GM12872 (cell line): ENCODE measurements at regions not wholly inside any gene's neighbourhood (a gene's known extent, or its start where the extent isn't known, plus 50 kb on each side); places are given as distances from the start of the nearest gene placed in this dataset.

Experiments used
- CTCF ChIP-seq: IDR thresholded peaks from 3 replicates; pipeline ENCODE4 v1.5.1; 2011; ENCODE audit warnings: low read depth, mild to moderate bottlenecking, low read length, moderate library complexity; ENCODE audit not compliant: insufficient read depth

GRCh38 chr12:42652048-42652447 lies 62.5 kb upstream of the PRICKLE1 start:
- TF ChIP-seq CTCF, result no peak

- TF ChIP-seq CTCF, result no peak
These were observed 58.5 kb upstream of the PRICKLE1 start for GRCh38 chr12:42648061-42648460.

GRCh38 chr12:42643881-42644579 lies 54.5 kb upstream of the PRICKLE1 start:
- no peak for TF ChIP-seq CTCF

- no peak for TF ChIP-seq CTCF
These were observed 51.8 kb upstream of the PRICKLE1 start for GRCh38 chr12:42641221-42641885.

GRCh38 chr12:42640391-42640790 lies 50.8 kb upstream of the PRICKLE1 start:
- no peak for TF ChIP-seq CTCF

- no peak for TF ChIP-seq CTCF
These were observed 50.0 kb upstream of the PRICKLE1 start for GRCh38 chr12:42639556-42639955.
